H54 (cell line): ENCODE measurements at regions not wholly inside any gene's neighbourhood (a gene's known extent, or its start where the extent isn't known, plus 50 kb on each side); places are given as distances from the start of the nearest gene placed in this dataset.

ENCODE experiments used
- DNase-seq: peaks from one replicate; pipeline ENCODE4 v3.0.0; 2011; ENCODE audit warnings: low spot score, mixed read lengths; ENCODE audit not compliant: insufficient read length
- FAIRE-seq: peaks from 3 replicates; lab custom pipeline; 2011; peaks lifted over from hg19 to GRCh38; lab: Jason Lieb, UNC
- POLR2A ChIP-seq: IDR thresholded peaks from 2 replicates; pipeline ENCODE4 v1.6.1; 2011; ENCODE audit warnings: low read depth, mild to moderate bottlenecking, low read length

GRCh38 chr13:81670048-81670447 lies 1329.1 kb upstream of the SPRY2 start:
- no peak for FAIRE-seq
- TF ChIP-seq POLR2A: no peak
- no peak for DNase-seq

- DNase-seq (no peak), FAIRE-seq (no peak)
- TF ChIP-seq POLR2A: no peak
Measured at GRCh38 chr13:81664872-81665271, 1323.9 kb upstream of the SPRY2 start.

DNA sequence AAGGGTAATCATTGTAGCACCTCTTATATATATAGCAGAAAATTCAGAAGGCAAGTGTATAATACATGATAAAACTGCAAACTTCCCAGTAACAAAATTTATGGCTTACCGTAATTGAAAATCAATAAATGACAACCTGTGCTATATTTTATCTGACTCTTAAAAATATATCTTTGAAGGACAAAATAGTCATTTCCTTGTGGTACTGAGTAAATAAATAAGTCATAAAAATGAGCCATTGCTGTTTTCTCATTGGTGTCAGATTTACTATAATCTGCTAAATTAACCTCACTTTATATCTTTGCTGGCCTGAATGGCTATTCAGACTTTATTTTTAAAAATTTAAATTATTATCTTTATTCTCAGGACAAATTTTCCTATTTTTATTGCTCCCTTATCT lies 1319.1 kb upstream of the SPRY2 start:
- DNase-seq (no peak), FAIRE-seq (no peak)
- TF ChIP-seq POLR2A: no peak

- no peak for TF ChIP-seq POLR2A
- FAIRE-seq (no peak), DNase-seq (no peak)
Measured at GRCh38 chr13:81658598-81659370, 1317.9 kb upstream of the SPRY2 start.

- DNase-seq: peak; percentile 8
- FAIRE-seq: peak; percentile 94
- no peak for TF ChIP-seq POLR2A
Measured at GRCh38 chr13:81639984-81640582, 1299.2 kb upstream of the SPRY2 start.

DNA sequence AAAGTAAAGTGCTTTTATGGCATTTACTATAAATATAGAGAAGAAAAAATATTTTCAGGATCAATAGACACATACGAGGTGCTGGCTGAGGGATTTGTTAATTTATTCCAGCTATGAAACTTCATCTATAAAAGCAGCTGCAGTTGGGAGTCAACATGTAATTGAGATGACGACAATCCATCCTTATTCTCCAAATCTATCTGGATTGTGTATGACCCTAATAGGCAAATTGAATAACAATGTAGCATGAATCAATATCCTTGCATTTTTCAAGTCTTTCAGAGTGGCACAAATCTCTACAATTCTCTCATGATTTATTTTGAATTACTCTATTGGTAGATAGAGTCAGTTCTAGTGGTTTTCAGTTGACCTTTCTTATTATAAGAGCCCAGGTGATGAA lies 1296.5 kb upstream of the SPRY2 start:
- DNase-seq (no peak), FAIRE-seq (no peak)
- no peak for TF ChIP-seq POLR2A

DNA sequence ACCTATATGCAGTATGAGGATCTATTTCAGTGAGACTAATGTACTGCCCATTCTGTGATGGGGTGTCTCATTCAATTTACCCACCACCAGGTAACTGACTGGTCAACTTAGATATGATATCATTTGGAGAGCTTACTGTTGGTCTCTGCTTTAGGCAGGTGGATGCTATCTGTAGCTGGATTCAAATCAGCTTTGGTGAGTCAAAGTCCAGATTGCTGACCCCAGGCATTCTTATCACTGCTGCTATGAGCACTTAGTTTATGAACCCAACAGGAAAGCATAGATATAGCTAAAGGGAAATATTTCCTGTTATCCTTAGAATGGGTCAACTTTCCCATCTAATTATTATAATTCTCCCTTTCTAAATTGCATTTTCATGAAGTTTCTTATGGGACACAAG lies 1295.2 kb upstream of the SPRY2 start:
- DNase-seq (no peak), FAIRE-seq (no peak)
- TF ChIP-seq POLR2A: no peak

DNA sequence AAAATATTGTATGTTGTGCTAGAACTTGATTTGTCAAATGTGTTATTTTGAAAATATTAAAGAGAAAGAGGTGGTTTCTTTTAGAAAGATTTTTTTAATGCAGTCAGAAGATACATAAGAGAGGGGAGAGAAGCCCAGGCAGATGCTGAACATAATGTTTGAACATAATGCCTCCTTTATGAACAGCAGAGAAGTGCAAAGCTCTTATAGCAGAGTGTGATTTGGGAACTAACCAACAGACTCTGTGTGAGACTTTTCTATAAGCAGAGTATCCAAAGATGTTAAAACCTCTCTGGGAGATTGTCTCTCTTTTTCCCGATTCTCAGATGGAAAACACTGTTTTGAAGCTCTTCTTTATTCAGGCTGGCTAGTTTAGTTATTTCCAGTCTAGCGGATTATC lies 1274.1 kb upstream of the SPRY2 start:
- TF ChIP-seq POLR2A: no peak
- no peak for FAIRE-seq
- DNase-seq: no peak

GRCh38 chr13:81610644-81611043 lies 1269.7 kb upstream of the SPRY2 start:
- DNase-seq (no peak), FAIRE-seq (no peak)
- TF ChIP-seq POLR2A: no peak

DNA sequence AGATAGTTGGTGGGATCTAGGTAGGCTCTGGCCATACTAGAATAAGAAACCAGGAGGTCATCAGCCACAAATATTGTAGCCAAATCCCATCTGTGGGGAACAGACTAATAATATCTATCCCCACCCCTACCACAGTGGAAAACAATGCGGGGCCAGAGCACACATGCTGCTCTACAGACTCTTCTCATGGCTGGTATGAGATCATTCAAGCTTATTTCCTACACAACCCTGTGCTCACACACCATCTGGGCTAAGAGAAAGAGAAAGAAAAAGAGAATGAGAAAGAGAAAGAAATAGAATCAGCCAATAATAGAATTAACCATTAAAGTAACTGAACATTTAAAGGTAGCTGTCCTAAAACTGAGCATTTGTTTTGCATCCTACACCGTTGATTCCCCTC lies 1268.4 kb upstream of the SPRY2 start:
- FAIRE-seq: no peak
- no peak for DNase-seq
- no peak for TF ChIP-seq POLR2A

- TF ChIP-seq POLR2A: no peak
- no peak for DNase-seq
- FAIRE-seq: no peak
Measured at GRCh38 chr13:81606074-81606473, 1265.1 kb upstream of the SPRY2 start.

- FAIRE-seq (no peak), DNase-seq (no peak)
- TF ChIP-seq POLR2A: no peak
Measured at GRCh38 chr13:81602241-81602640, 1261.3 kb upstream of the SPRY2 start.

- peak; percentile 11 for FAIRE-seq
- no peak for TF ChIP-seq POLR2A
- DNase-seq: no peak
Measured at GRCh38 chr13:81597101-81597500, 1256.2 kb upstream of the SPRY2 start.

- TF ChIP-seq POLR2A: no peak
- DNase-seq: no peak
- no peak for FAIRE-seq
Measured at GRCh38 chr13:81596224-81596753, 1255.4 kb upstream of the SPRY2 start.
